T-helper 1 cell treated with Interleukin-12 subunit alpha and Interleukin-12 subunit beta and Interleukin-4 antibody, amounts not matched to agents 30 μg/mL and 1 μg/mL, for 36 hours (primary cell): ENCODE measurements at regions not wholly inside any gene's neighbourhood (a gene's known extent, or its start where the extent isn't known, plus 50 kb on each side); places are given as distances from the start of the nearest gene placed in this dataset.

Experiments used
- H3K27ac Mint-ChIP-seq: one replicate; pipeline ENCODE4 v1.8.0; 2021; ENCODE audit warnings: mild to moderate bottlenecking, mixed read lengths
- H3K27me3 Mint-ChIP-seq: one replicate; pipeline ENCODE4 v1.8.0; 2021; ENCODE audit warnings: low read depth, mixed read lengths
- H3K36me3 Mint-ChIP-seq: one replicate; pipeline ENCODE4 v1.8.0; 2021; ENCODE audit warnings: low read depth, mixed read lengths
- H3K4me1 Mint-ChIP-seq: one replicate; pipeline ENCODE4 v1.8.0; 2021; ENCODE audit warnings: low read depth, mixed read lengths
- H3K4me3 Mint-ChIP-seq: one replicate; pipeline ENCODE4 v1.8.0; 2021; ENCODE audit warnings: mild to moderate bottlenecking, moderate library complexity, mixed read lengths
- H3K9me3 Mint-ChIP-seq: one replicate; pipeline ENCODE4 v1.8.0; 2021; ENCODE audit warnings: mixed read lengths

- H3K36me3 Mint-ChIP-seq, result no peaks in the 10 kb centered on the region
- peaks cover 7% of the 10 kb centered on the region for H3K9me3 Mint-ChIP-seq
- no peaks in the 10 kb centered on the region for H3K4me1 Mint-ChIP-seq
- no peaks in the 10 kb centered on the region for H3K27me3 Mint-ChIP-seq
- H3K27ac Mint-ChIP-seq, result no peak overlapping the region
- H3K4me3 Mint-ChIP-seq, result no peak overlapping the region
Observed at GRCh38 chr1:173100476-173101107, 49.9 kb upstream of the TNFSF18 start.
